Activated CD8-positive, alpha-beta memory T cell treated with anti-CD3 and anti-CD28 coated beads for 36 hours (primary cell): ENCODE measurements at regions not wholly inside any gene's neighbourhood (a gene's known extent, or its start where the extent isn't known, plus 50 kb on each side); places are given as distances from the start of the nearest gene placed in this dataset.

ENCODE experiments used
- CTCF ChIA-PET: fragments of 350-600 bp; sonication (Branson Sonifier 250); formaldehyde crosslinking; loops from one replicate; lab custom pipeline; 2021; ENCODE audit warnings: antibody characterized with exemption; lab: Charles Lee
- POLR2A ChIA-PET: fragments of 350-600 bp; sonication (Branson Sonifier 250); formaldehyde crosslinking; loops from one replicate; lab custom pipeline; 2021; ENCODE audit warnings: antibody characterized with exemption; lab: Charles Lee

GRCh38 chr2:172198361-172198760 is 95.7 kb upstream of the DLX2 start:
- ChIA-PET CTCF (interaction anchor here (1.3 kb wide), 1 partner anchor 263 kb away, joined by 4 read pairs; no protein-coding TSS in a partner anchor), POLR2A (no interaction called here)

GRCh38 chr2:172198908-172199307 is 96.2 kb upstream of the DLX2 start:
- ChIA-PET POLR2A (no interaction called here), CTCF (interaction anchor here (0.6 to 1.3 kb wide), 2 partner anchors 263 to 368 kb away, joined by 3 to 4 read pairs; no protein-coding TSS in a partner anchor)

GRCh38 chr2:172200495-172201085 is 97.9 kb upstream of the DLX2 start:
- CTCF ChIA-PET, result interaction anchor here (1.0 to 1.1 kb wide), 2 partner anchors 261 to 266 kb away, joined by 4 read pairs; no protein-coding TSS in a partner anchor
- POLR2A ChIA-PET, result no interaction called here

- ChIA-PET CTCF (no interaction called here), POLR2A (no interaction called here)
Measured at GRCh38 chr2:172204309-172204708, 101.6 kb upstream of the DLX2 start.

GRCh38 chr2:172204762-172205161 is 102.1 kb upstream of the DLX2 start:
- CTCF ChIA-PET, result no interaction called here
- POLR2A ChIA-PET, result no interaction called here

- CTCF ChIA-PET, result no interaction called here
- POLR2A ChIA-PET, result no interaction called here
Measured at GRCh38 chr2:172205292-172205691, 102.6 kb upstream of the DLX2 start.

GRCh38 chr2:172207911-172208310 is 105.2 kb upstream of the DLX2 start:
- CTCF ChIA-PET, result no interaction called here

GRCh38 chr2:172208791-172209325 is 106.2 kb upstream of the DLX2 start:
- POLR2A ChIA-PET, result no interaction called here
- CTCF ChIA-PET, result interaction anchor here (0.6 kb wide), 2 partner anchors 131 to 362 kb away, joined by 3 read pairs; no protein-coding TSS in a partner anchor

More at GRCh38 chr2:172207911-172208310, 105.2 kb upstream of the DLX2 start:
- POLR2A ChIA-PET, result no interaction called here

- ChIA-PET CTCF (no interaction called here), POLR2A (no interaction called here)
Measured at GRCh38 chr2:172210599-172210998, 107.9 kb upstream of the DLX2 start.

- ChIA-PET POLR2A (no interaction called here), CTCF (no interaction called here)
Measured at GRCh38 chr2:172211512-172211911, 108.8 kb upstream of the DLX2 start.

GRCh38 chr2:172213116-172213860 is 110.6 kb upstream of the DLX2 start:
- ChIA-PET POLR2A (no interaction called here), CTCF (no interaction called here)

- POLR2A ChIA-PET, result no interaction called here
Measured at GRCh38 chr2:172214252-172214651, 111.6 kb upstream of the DLX2 start.

GRCh38 chr2:172215172-172215935 is 112.7 kb upstream of the DLX2 start:
- CTCF ChIA-PET, result no interaction called here
- POLR2A ChIA-PET, result no interaction called here

More at GRCh38 chr2:172214252-172214651, 111.6 kb upstream of the DLX2 start:
- CTCF ChIA-PET, result no interaction called here

- POLR2A ChIA-PET, result no interaction called here
- CTCF ChIA-PET, result no interaction called here
Measured at GRCh38 chr2:172215936-172216335, 113.2 kb upstream of the DLX2 start.

- POLR2A ChIA-PET, result no interaction called here
- CTCF ChIA-PET, result no interaction called here
Measured at GRCh38 chr2:172216477-172216876, 113.8 kb upstream of the DLX2 start.

GRCh38 chr2:172219201-172219600 is 116.5 kb upstream of the DLX2 start:
- CTCF ChIA-PET, result no interaction called here
- POLR2A ChIA-PET, result no interaction called here

- ChIA-PET POLR2A (no interaction called here), CTCF (no interaction called here)
Measured at GRCh38 chr2:172220121-172220520, 117.4 kb upstream of the DLX2 start.

- ChIA-PET CTCF (no interaction called here), POLR2A (interaction anchor here (0.7 kb wide), 1 partner anchor 105 kb away, joined by 3 read pairs; no protein-coding TSS in a partner anchor)
Measured at GRCh38 chr2:172223601-172224054, 120.9 kb upstream of the DLX2 start.

- ChIA-PET CTCF (interaction anchor here (0.6 to 1.4 kb wide), 3 partner anchors 53 to 468 kb away, joined by 3 read pairs; no protein-coding TSS in a partner anchor), POLR2A (no interaction called here)
Measured at GRCh38 chr2:172225786-172226185, 123.1 kb upstream of the DLX2 start.
